Trophoblast cell (in vitro differentiated cells and primary cell): ENCODE measurements at regions not wholly inside any gene's neighbourhood (a gene's known extent, or its start where the extent isn't known, plus 50 kb on each side); places are given as distances from the start of the nearest gene placed in this dataset.

Experiments
- DNase-seq, 2 donors: peaks; one replicate each; pipeline ENCODE4 v3.0.0-alpha.2; 2016
- H2AFZ ChIP-seq: 2 replicates; pipeline ENCODE4 v1.6.1; 2013; ENCODE audit warnings: low read length, moderate library complexity, mild to moderate bottlenecking; ENCODE audit not compliant: insufficient read depth, poor library complexity
- H2AK5ac ChIP-seq: 2 replicates; pipeline ENCODE4 v1.6.1; 2013; ENCODE audit warnings: mild to moderate bottlenecking, low read length
- H2BK120ac ChIP-seq: 2 replicates; pipeline ENCODE4 v1.6.1; 2013; ENCODE audit warnings: low read length, mild to moderate bottlenecking, moderate library complexity; ENCODE audit not compliant: insufficient read depth, poor library complexity
- H2BK12ac ChIP-seq: 2 replicates; pipeline ENCODE4 v1.6.1; 2013; ENCODE audit warnings: mild to moderate bottlenecking, low read length, moderate library complexity
- H2BK5ac ChIP-seq: 2 replicates; pipeline ENCODE4 v1.6.1; 2013; ENCODE audit warnings: low read length, low read depth, moderate library complexity, mild to moderate bottlenecking; ENCODE audit not compliant: poor library complexity
- H3K14ac ChIP-seq: 2 replicates; pipeline ENCODE4 v1.6.1; 2013; ENCODE audit warnings: mild to moderate bottlenecking, low read length
- H3K18ac ChIP-seq: 2 replicates; pipeline ENCODE4 v1.6.1; 2013; ENCODE audit warnings: mild to moderate bottlenecking, low read length
- H3K23ac ChIP-seq: 2 replicates; pipeline ENCODE4 v1.6.1; 2013; ENCODE audit warnings: low read length
- H3K27ac ChIP-seq: 2 replicates; pipeline ENCODE4 v1.5.1; 2013; ENCODE audit warnings: low read depth, mild to moderate bottlenecking, inconsistent platforms, low read length, moderate library complexity
- H3K27me3 ChIP-seq: 2 replicates; pipeline ENCODE4 v1.6.1; 2013; ENCODE audit warnings: inconsistent platforms, mild to moderate bottlenecking, low read length, moderate library complexity; ENCODE audit not compliant: insufficient read depth
- H3K36me3 ChIP-seq, 2 experiments: 1 replicate in 1 of 2; 2 replicates in 1 of 2; pipeline ENCODE4 v1.6.1; 2013; ENCODE audit warnings: low read length in 2 of 2, mild to moderate bottlenecking in 2 of 2, moderate library complexity in 1 of 2; ENCODE audit not compliant: insufficient read depth in 2 of 2, control insufficient read depth in 1 of 2
- H3K4ac ChIP-seq: 2 replicates; pipeline ENCODE4 v1.6.1; 2013; ENCODE audit warnings: low read depth, mild to moderate bottlenecking, low read length, moderate library complexity
- H3K4me1 ChIP-seq, 2 experiments: 1 replicate in 1 of 2; 2 replicates in 1 of 2; pipeline ENCODE4 v1.6.1; 2013; ENCODE audit warnings: low read length in 2 of 2, mild to moderate bottlenecking in 2 of 2, moderate library complexity in 1 of 2; ENCODE audit not compliant: insufficient read depth in 2 of 2, control insufficient read depth in 1 of 2
- H3K4me2 ChIP-seq: 2 replicates; pipeline ENCODE4 v1.6.1; 2013; ENCODE audit warnings: inconsistent platforms, mild to moderate bottlenecking, low read length, moderate library complexity
- H3K4me3 ChIP-seq: 2 replicates; pipeline ENCODE4 v1.5.1; 2013; ENCODE audit warnings: mild to moderate bottlenecking, low read depth, low read length, inconsistent platforms
- H3K79me1 ChIP-seq: one replicate; pipeline ENCODE4 v1.6.1; 2013; ENCODE audit warnings: low read length
- H3K79me2 ChIP-seq: 2 replicates; pipeline ENCODE4 v1.6.1; 2013; ENCODE audit warnings: low read length, mild to moderate bottlenecking; ENCODE audit not compliant: control insufficient read depth, insufficient read depth, poor library complexity
- H3K9ac ChIP-seq: 2 replicates; pipeline ENCODE4 v1.6.1; 2013; ENCODE audit warnings: mild to moderate bottlenecking, low read length
- H3K9me3 ChIP-seq: 2 replicates; pipeline ENCODE4 v1.6.1; 2013; ENCODE audit warnings: low read depth, mild to moderate bottlenecking, control low read depth, inconsistent platforms, low read length; ENCODE audit not compliant: insufficient read depth
- H4K12ac ChIP-seq: 2 replicates; pipeline ENCODE4 v1.6.1; 2013; ENCODE audit warnings: low read depth, mild to moderate bottlenecking, low read length, moderate library complexity
- H4K8ac ChIP-seq: 2 replicates; pipeline ENCODE4 v1.6.1; 2013; ENCODE audit warnings: low read depth, mild to moderate bottlenecking, low read length, moderate library complexity
- H4K91ac ChIP-seq: one replicate; pipeline ENCODE4 v1.6.1; 2013; ENCODE audit warnings: low read depth, mild to moderate bottlenecking, low read length, moderate library complexity
- WGBS: extraction: QIAGEN DNeasy Blood & Tissue Kit; methylation state at CpG from one replicate; pipeline ENCODE4 v1.1.7; 2013; ENCODE audit warnings: missing lambda C conversion rate; ENCODE audit not compliant: insufficient read length, insufficient coverage; ENCODE audit errors: extremely low coverage; 5-methylcytosine and 5-hydroxymethylcytosine counted together

DNA sequence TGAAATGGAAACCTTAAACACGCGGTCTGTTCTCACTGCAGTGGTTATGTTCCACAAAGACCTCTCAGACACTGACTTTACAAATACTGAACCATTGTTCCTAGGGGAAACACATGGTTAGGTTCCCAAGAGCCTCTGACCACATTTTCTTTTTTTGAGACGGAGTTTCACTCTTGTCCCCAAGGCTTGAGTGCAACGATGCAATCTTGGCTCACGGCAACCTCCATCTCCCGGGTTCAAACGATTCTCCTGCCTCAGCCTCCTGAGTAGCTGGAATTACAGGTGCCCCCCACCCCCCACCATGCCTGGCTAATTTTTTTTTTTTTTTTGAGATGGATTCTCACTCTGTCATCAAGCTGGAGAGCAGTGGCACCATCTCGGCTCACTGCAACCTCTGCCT is 179.7 kb downstream of the RBFOX3 start:
- no peak overlapping the region for H3K23ac ChIP-seq
- no peak overlapping the region for H3K27ac ChIP-seq
- no CpG with 5 or more reads among the region's 8 CpGs for WGBS

DNA sequence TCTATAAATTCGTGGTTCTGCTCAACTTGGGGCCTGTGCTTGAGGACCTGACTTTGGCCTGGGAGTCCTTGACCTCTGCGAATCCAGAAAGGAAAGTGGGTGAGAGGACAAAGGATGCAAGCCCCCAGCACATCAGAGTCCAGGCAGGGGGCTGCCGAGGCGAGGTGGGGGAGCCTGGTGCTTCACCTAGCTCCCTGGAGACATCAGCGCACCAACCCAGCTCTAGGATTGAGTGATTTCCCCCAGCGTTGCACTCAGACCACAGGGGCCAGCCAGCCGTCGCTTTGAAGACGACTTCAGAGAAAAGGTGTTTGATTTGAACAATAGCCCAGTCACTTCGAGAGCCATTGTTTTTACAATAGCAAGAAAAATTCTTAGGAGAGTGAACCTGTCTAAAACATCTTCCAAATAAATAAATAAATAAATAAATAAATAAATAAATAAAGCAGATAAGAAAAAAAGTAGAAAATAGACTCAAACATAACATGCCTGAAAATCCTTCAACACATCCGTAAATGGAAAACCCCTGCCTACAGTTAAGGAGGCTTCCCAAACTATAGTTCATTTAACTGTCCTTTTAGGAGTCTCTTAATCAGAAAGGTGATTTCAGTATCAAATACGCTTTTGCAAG is 180.9 kb downstream of the RBFOX3 start:
- no peak overlapping the region for H2BK12ac ChIP-seq
- no peaks in the 10 kb centered on the region for H3K27me3 ChIP-seq
- no peaks in the 10 kb centered on the region for H3K79me1 ChIP-seq
- H2AFZ ChIP-seq, result no peak overlapping the region
- H4K8ac ChIP-seq, result no peak overlapping the region
- no peaks in the 10 kb centered on the region for H3K36me3 ChIP-seq
- no peak overlapping the region for H2AK5ac ChIP-seq
- DNase-seq, result no peak
- no peak overlapping the region for H3K18ac ChIP-seq
- H3K4me2 ChIP-seq, result no peak overlapping the region
- WGBS, result no CpG with 5 or more reads among the region's 12 CpGs
- no peaks in the 10 kb centered on the region for H3K79me2 ChIP-seq
- H4K91ac ChIP-seq, result no peak overlapping the region
- no peak overlapping the region for H3K23ac ChIP-seq
- H3K9me3 ChIP-seq, result no peaks in the 10 kb centered on the region
- H3K27ac ChIP-seq, result no peak overlapping the region
- no peak overlapping the region for H2BK120ac ChIP-seq
- no peak overlapping the region for H3K4me3 ChIP-seq
- no peak overlapping the region for H3K14ac ChIP-seq
- no peak overlapping the region for H4K12ac ChIP-seq
- no peak overlapping the region for H3K4ac ChIP-seq
- H3K9ac ChIP-seq, result no peak overlapping the region
- H3K4me1 ChIP-seq, result no peaks in the 10 kb centered on the region
- no peak overlapping the region for H2BK5ac ChIP-seq

More for the DNA sequence above, 179.7 kb downstream of the RBFOX3 start:
- Histone ChIP-seq H3K27me3 (no peaks in the 10 kb centered on the region), H4K91ac (no peak overlapping the region), H3K9ac (no peak overlapping the region), H3K9me3 (no peaks in the 10 kb centered on the region), H3K14ac (no peak overlapping the region), H3K4ac (no peak overlapping the region), H3K4me2 (no peak overlapping the region), H2BK5ac (no peak overlapping the region), H2AK5ac (no peak overlapping the region), H3K18ac (no peak overlapping the region), H2BK12ac (no peak overlapping the region), H2BK120ac (no peak overlapping the region), H4K12ac (no peak overlapping the region), H3K4me3 (no peak overlapping the region), H3K36me3 (no peaks in the 10 kb centered on the region), H3K79me1 (no peaks in the 10 kb centered on the region), H2AFZ (no peak overlapping the region), H3K4me1 (no peaks in the 10 kb centered on the region), H4K8ac (no peak overlapping the region), H3K79me2 (no peaks in the 10 kb centered on the region)
- no peak for DNase-seq

DNA sequence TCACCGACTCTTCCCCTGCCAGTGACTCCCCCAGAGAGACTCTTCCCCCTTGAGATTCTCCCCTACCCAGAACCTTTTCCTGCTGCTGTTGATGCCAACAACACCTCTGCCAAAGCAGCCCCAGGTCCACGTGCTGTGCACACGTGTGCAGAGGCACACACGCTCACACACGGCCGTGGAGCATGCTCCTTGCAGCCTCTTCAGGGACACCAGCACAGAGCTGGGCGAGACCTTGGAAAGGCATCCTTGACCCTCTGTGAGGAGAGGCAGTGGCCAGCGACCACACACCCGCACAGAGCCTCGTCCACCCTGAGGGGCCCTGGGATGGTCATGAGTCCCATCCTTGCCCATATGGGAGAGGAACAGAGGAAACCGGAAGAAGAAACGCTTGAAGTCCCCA is 181.9 kb downstream of the RBFOX3 start:
- no peak overlapping the region for H3K27ac ChIP-seq

DNA sequence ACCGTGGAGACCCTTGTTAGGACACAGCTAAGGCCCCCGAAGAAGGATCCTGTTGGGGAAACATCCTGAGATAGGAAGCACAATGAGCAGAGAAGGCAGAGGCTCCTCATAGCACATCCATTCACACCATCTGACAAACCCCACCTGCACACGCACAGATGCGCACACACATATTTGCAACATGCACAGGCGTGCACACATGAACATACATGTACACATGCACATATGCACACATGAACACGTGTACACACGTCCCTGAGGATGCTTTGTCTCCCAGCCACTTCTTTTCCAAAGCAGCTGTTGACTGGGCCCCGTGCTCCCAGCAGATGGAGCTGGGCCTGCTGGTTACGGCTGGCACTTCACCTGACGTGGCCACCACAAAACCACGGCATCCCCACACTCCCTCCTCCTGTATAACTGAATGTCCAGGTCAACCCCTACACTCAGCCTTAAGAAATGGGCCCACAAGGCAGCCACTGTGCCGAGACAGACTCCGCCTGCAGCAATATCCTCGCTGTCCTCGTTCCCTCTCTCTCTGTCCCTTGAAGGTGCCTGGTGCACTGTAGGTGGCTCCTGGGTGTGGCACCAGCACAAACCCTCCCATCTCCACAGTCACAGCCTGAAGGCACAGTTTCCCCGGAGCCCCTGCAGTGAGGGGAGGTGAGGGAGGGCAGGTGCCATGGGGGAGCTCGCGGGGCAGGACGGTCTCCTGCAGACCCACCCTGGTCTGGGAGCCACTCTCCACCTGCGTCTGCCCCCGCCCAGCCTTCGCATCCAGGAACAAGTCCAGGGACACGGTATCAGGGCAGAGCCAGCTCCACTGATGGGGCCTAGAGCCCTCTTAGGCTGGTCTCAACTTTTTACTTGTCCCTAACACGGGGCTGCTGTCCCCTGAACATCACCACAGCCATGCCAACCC is 183.0 kb downstream of the RBFOX3 start:
- H4K91ac ChIP-seq, result no peak overlapping the region
- no peak overlapping the region for H2BK5ac ChIP-seq
- no peak overlapping the region for H2AFZ ChIP-seq
- WGBS, result no CpG with 5 or more reads among the region's 24 CpGs
- H2BK120ac ChIP-seq, result no peak overlapping the region
- no peak overlapping the region for H3K4ac ChIP-seq
- no peak overlapping the region for H4K12ac ChIP-seq
- no peaks in the 10 kb centered on the region for H3K36me3 ChIP-seq
- no peaks in the 10 kb centered on the region for H3K9me3 ChIP-seq
- no peaks in the 10 kb centered on the region for H3K79me2 ChIP-seq
- no peaks in the 10 kb centered on the region for H3K27me3 ChIP-seq
- H4K8ac ChIP-seq, result no peak overlapping the region
- H3K9ac ChIP-seq, result no peak overlapping the region
- no peak overlapping the region for H3K18ac ChIP-seq
- H3K27ac ChIP-seq, result no peak overlapping the region
- H2BK12ac ChIP-seq, result no peak overlapping the region
- H3K14ac ChIP-seq, result no peak overlapping the region
- H3K4me3 ChIP-seq, result no peak overlapping the region
- H3K4me1 ChIP-seq, result no peaks in the 10 kb centered on the region
- no peak for DNase-seq
- no peak overlapping the region for H2AK5ac ChIP-seq
- H3K23ac ChIP-seq, result no peak overlapping the region
- no peak overlapping the region for H3K4me2 ChIP-seq
- no peaks in the 10 kb centered on the region for H3K79me1 ChIP-seq

More for the DNA sequence above, 181.9 kb downstream of the RBFOX3 start:
- H4K91ac ChIP-seq, result no peak overlapping the region
- H2BK12ac ChIP-seq, result no peak overlapping the region
- peak overlapping the region; percentile 8 for H3K23ac ChIP-seq
- no peak overlapping the region for H3K14ac ChIP-seq
- no peak overlapping the region for H4K12ac ChIP-seq
- no peaks in the 10 kb centered on the region for H3K9me3 ChIP-seq
- no peak overlapping the region for H3K4me3 ChIP-seq
- no peak overlapping the region for H3K4me2 ChIP-seq
- H3K79me1 ChIP-seq, result no peaks in the 10 kb centered on the region
- H2AFZ ChIP-seq, result no peak overlapping the region
- no peaks in the 10 kb centered on the region for H3K79me2 ChIP-seq
- no peaks in the 10 kb centered on the region for H3K4me1 ChIP-seq
- H2BK120ac ChIP-seq, result no peak overlapping the region
- no peak overlapping the region for H4K8ac ChIP-seq
- H3K27me3 ChIP-seq, result no peaks in the 10 kb centered on the region
- no peak overlapping the region for H3K4ac ChIP-seq
- no peaks in the 10 kb centered on the region for H3K36me3 ChIP-seq
- H2AK5ac ChIP-seq, result no peak overlapping the region
- H2BK5ac ChIP-seq, result no peak overlapping the region
- H3K9ac ChIP-seq, result no peak overlapping the region
- no peak for DNase-seq
- no CpG with 5 or more reads among the region's 12 CpGs for WGBS
- no peak overlapping the region for H3K18ac ChIP-seq
